ENCODE measurements at regions not wholly inside any gene's neighbourhood (a gene's known extent, or its start where the extent isn't known, plus 50 kb on each side); places are given as distances from the start of the nearest gene placed in this dataset.

GRCh38 chr10:45229823-45230222 is 85.6 kb downstream of the OR13A1 start:
- TF ChIP-seq POLR2A (IDR thresholded peaks at IDR 0.05; ENCODE audit: low read length) = no peak
- no peak for TF ChIP-seq GATA1 (IDR thresholded peaks at IDR 0.05; ENCODE audit: low read depth, low read length)

Data from erythroblast (primary cell).